ENCODE measurements at regions not wholly inside any gene's neighbourhood (a gene's known extent, or its start where the extent isn't known, plus 50 kb on each side); places are given as distances from the start of the nearest gene placed in this dataset.

GRCh38 chr4:152171556-152171955, 364.3 kb downstream of the FBXW7 start:
- Histone ChIP-seq H2BK5ac (ENCODE audit: insufficient read length, low read length) (no peak overlapping the region), H3K4me2 (ENCODE audit: insufficient read depth, insufficient read length, low read length) (no peak overlapping the region), H3T11ph (ENCODE audit: low read length) (no peak overlapping the region), H3K27ac (ENCODE audit: insufficient read length, low read depth, low read length) (no peak overlapping the region), H3K4me1 (ENCODE audit: insufficient read depth, low read length) (peaks cover 3% of the 10 kb centered on the region; the same call in 1 of the 2 replicates), H4K20me1 (ENCODE audit: control insufficient read depth, insufficient read depth, insufficient read length) (no peaks in the 10 kb centered on the region), H3K14ac (ENCODE audit: insufficient read depth, low read length) (no peak overlapping the region), H2AK5ac (ENCODE audit: insufficient read length, low read length) (no peak overlapping the region), H2BK15ac (ENCODE audit: low read depth, low read length) (no peak overlapping the region), H3K23ac (ENCODE audit: insufficient read length, low read depth, low read length) (no peak overlapping the region), H3K4ac (ENCODE audit: low read depth, low read length) (no peak overlapping the region), H3K9ac (ENCODE audit: extremely low read depth, insufficient read length, low read length) (no peak overlapping the region), H2AFZ (ENCODE audit: low read length) (no peak overlapping the region), H4K91ac (ENCODE audit: insufficient read length, low read depth, low read length) (no peak overlapping the region), H3K56ac (ENCODE audit: insufficient read length, low read depth, low read length) (no peak overlapping the region), H3K27me3 (ENCODE audit: insufficient read depth, low read length) (no peaks in the 10 kb centered on the region), H3K79me2 (ENCODE audit: insufficient read depth, low read length) (no peaks in the 10 kb centered on the region), H2BK20ac (ENCODE audit: low read depth, low read length, poor library complexity, severe bottlenecking) (no peak overlapping the region), H4K5ac (ENCODE audit: insufficient read length, low read depth, low read length) (no peak overlapping the region), H3K23me2 (ENCODE audit: insufficient read length, low read depth, low read length, poor library complexity, severe bottlenecking) (no peaks in the 10 kb centered on the region), H3K79me1 (ENCODE audit: insufficient read depth, low read depth, low read length, poor library complexity, severe bottlenecking) (no peaks in the 10 kb centered on the region), H2BK12ac (ENCODE audit: insufficient read length, low read depth, low read length) (no peak overlapping the region), H3K18ac (ENCODE audit: insufficient read length, low read depth, low read length) (no peak overlapping the region), H2BK120ac (ENCODE audit: low read depth, low read length, poor library complexity, severe bottlenecking) (no peak overlapping the region), H3K9me3 (ENCODE audit: control insufficient read depth, low read depth, low read length) (no peaks in the 10 kb centered on the region), H4K8ac (replicated peaks; ENCODE audit: insufficient read length, low read depth, low read length) (no peak overlapping the region)
- no peaks in the 10 kb centered on the region for H3K27me3 Mint-ChIP-seq (ENCODE audit: low read depth)
- no peak overlapping the region for H3K4me3 Mint-ChIP-seq
- H3K27ac Mint-ChIP-seq: no peak overlapping the region
- H3K4me1 Mint-ChIP-seq: peaks cover 12 to 14% of the 10 kb centered on the region in 2 experiments
- no peaks in the 10 kb centered on the region for H3K36me3 Mint-ChIP-seq (ENCODE audit: insufficient read depth in 1 of 3, low read depth in 3 of 3)
- no CpG with 5 or more reads among the region's 4 CpGs for WGBS (ENCODE audit: extremely low coverage, insufficient read length, low lambda C conversion rate)
- TF ChIP-seq CTCF (conservative IDR thresholded peaks at IDR 0.05): no peak
- no peaks in the 10 kb centered on the region for H3K9me3 Mint-ChIP-seq
- DNase-seq: no peak
